K562 (cell line): ENCODE measurements at regions not wholly inside any gene's neighbourhood (a gene's known extent, or its start where the extent isn't known, plus 50 kb on each side); places are given as distances from the start of the nearest gene placed in this dataset.

Experiments
- ATAC-seq: fragments of 200-7000 bp; cut with Tn5 transposase; 3 replicates; pipeline ENCODE4 v1.9.1; 2020; ENCODE audit warnings: moderate library complexity
- BruUV-seq: library from RNA; stranded (reverse); fragments of 400-500 nt; replicated peaks from 2 replicates; lab custom pipeline; 2021; lab: Mats Ljungman, UMichigan
- CTCF ChIA-PET: fragments of 300-600 bp; formaldehyde crosslinking; extraction: SDS; loops from one replicate; lab custom pipeline; 2021; ENCODE audit warnings: low intra/inter-chr PET ratio; lab: Yijun Ruan, JAX
- POLR2A ChIA-PET: fragments of 300-600, 350-650 bp; sonication (Branson Sonifier 250); formaldehyde crosslinking; extraction: SDS; loops from one replicate; lab custom pipeline; 2021; ENCODE audit warnings: antibody characterized with exemption, inconsistent platforms; lab: Yijun Ruan, JAX
- DNase-seq, 4 experiments: peaks; one replicate each; pipeline versions ENCODE4 v3.0.0 to v3.0.0-alpha.2; 2011 to 2018; ENCODE audit warnings: low spot score in 3 of 4, mixed read lengths in 3 of 4; ENCODE audit errors: extremely low read depth in 1 of 4
- FAIRE-seq: peaks from 2 replicates; lab custom pipeline; 2011; peaks lifted over from hg19 to GRCh38; lab: Jason Lieb, UNC
- H2AFZ ChIP-seq: 2 replicates; pipeline ENCODE4 v1.6.0; 2011; ENCODE audit warnings: low read depth, low read length, control low read depth, inconsistent platforms
- H3K27ac ChIP-seq: fragments of 200-600 bp; 3 replicates; pipeline ENCODE4 v1.8.0; 2011; ENCODE audit warnings: low read depth, mild to moderate bottlenecking, control low read depth, inconsistent platforms, low read length, moderate library complexity, mixed read lengths; ENCODE audit errors: extremely low read depth
- H3K27me3 ChIP-seq, 2 experiments: fragments of 300-600 bp in 1 of 2; 2 replicates in 1 of 2; 3 replicates in 1 of 2; pipeline versions ENCODE4 v1.6.0 to v1.8.0; 2011; ENCODE audit warnings: inconsistent platforms in 2 of 2, low read length in 2 of 2, mild to moderate bottlenecking in 1 of 2, mixed read lengths in 1 of 2, moderate library complexity in 1 of 2; ENCODE audit not compliant: control insufficient read depth in 2 of 2, insufficient read depth in 2 of 2
- H3K36me3 ChIP-seq: fragments of 300-600 bp; 3 replicates; pipeline ENCODE4 v1.8.0; 2011; ENCODE audit warnings: mild to moderate bottlenecking, low read length, inconsistent platforms; ENCODE audit not compliant: control insufficient read depth, insufficient read depth
- H3K4me1 ChIP-seq, 2 experiments: fragments of 200-600 bp in 1 of 2; replicated peaks in 1 of 2; 2 replicates in 1 of 2; 3 replicates in 1 of 2; pipeline versions ENCODE4 v1.5.1 to v1.8.0; 2011; ENCODE audit warnings: inconsistent platforms in 2 of 2, low read length in 2 of 2, mild to moderate bottlenecking in 1 of 2, mixed read lengths in 1 of 2, moderate library complexity in 1 of 2; ENCODE audit not compliant: control insufficient read depth in 2 of 2, insufficient read depth in 2 of 2
- H3K4me2 ChIP-seq: 2 replicates; pipeline ENCODE4 v1.6.1; 2011; ENCODE audit warnings: low read length, control low read depth, inconsistent platforms, mixed read lengths; ENCODE audit not compliant: insufficient read depth
- H3K4me3 ChIP-seq: fragments of 200-600 bp; sonication (generic), shearing (Covaris generic); 2 replicates; pipeline ENCODE4 v1.5.1; 2016; ENCODE audit warnings: control low read depth, inconsistent platforms
- H3K79me2 ChIP-seq: fragments of 200-600 bp; 3 replicates; pipeline ENCODE4 v1.8.0; 2011; ENCODE audit warnings: low read length, inconsistent platforms; ENCODE audit not compliant: control insufficient read depth, insufficient read depth
- H3K9ac ChIP-seq, 2 experiments: 2 replicates each; pipeline versions ENCODE4 v1.6.0 to v1.6.1; 2011; ENCODE audit warnings: low read depth in 2 of 2, low read length in 2 of 2, control low read depth in 1 of 2, inconsistent platforms in 1 of 2, mild to moderate bottlenecking in 1 of 2, mixed read lengths in 1 of 2; ENCODE audit not compliant: insufficient read depth in 1 of 2
- H3K9me1 ChIP-seq: one replicate; pipeline ENCODE4 v1.6.0; 2011; ENCODE audit warnings: inconsistent platforms, mild to moderate bottlenecking, low read length, moderate library complexity; ENCODE audit not compliant: control insufficient read depth, insufficient read depth
- H3K9me3 ChIP-seq: replicated peaks from 2 replicates; pipeline ENCODE4 v1.5.1; 2011; ENCODE audit warnings: low read depth, low read length, inconsistent platforms; ENCODE audit not compliant: control insufficient read depth, insufficient read depth
- H4K20me1 ChIP-seq: replicated peaks from 2 replicates; pipeline ENCODE4 v1.6.1; 2011; ENCODE audit warnings: low read length, inconsistent platforms, mixed read lengths; ENCODE audit not compliant: control insufficient read depth, insufficient read depth
- CHD4 ChIP-seq: fragments of 200-600 bp; sonication (generic); IDR thresholded peaks from 3 replicates; pipeline ENCODE4 v1.6.1; 2012; ENCODE audit warnings: low read depth, mild to moderate bottlenecking, mixed read lengths, low read length, inconsistent platforms; ENCODE audit not compliant: insufficient read depth, insufficient replicate concordance, poor library complexity, severe bottlenecking
- CSDE1 ChIP-seq, 2 experiments: fragments of 450-650 bp; IDR thresholded peaks; 2 replicates each; pipeline ENCODE4 v1.6.1; 2016; ENCODE audit warnings: mild to moderate bottlenecking in 1 of 2
- HEY1 ChIP-seq: fragments of 250-450 bp; sonication (Bioruptor Pico); IDR thresholded peaks from 2 replicates; pipeline ENCODE4 v1.5.0; 2020; ENCODE audit warnings: mild to moderate bottlenecking, moderate library complexity, borderline replicate concordance
- NONO ChIP-seq, 2 experiments: fragments of 200-400 bp in 1 of 2; fragments of 450-650 bp in 1 of 2; formaldehyde crosslinking in 1 of 2; IDR thresholded peaks; 2 replicates each; pipeline ENCODE4 v1.6.1; 2017; ENCODE audit warnings: low read depth in 2 of 2, mild to moderate bottlenecking in 2 of 2, moderate library complexity in 2 of 2, low read length in 1 of 2
- TAF15 ChIP-seq: fragments of 200-400 bp; formaldehyde crosslinking; IDR thresholded peaks from 2 replicates; pipeline ENCODE4 v1.6.1; 2017; ENCODE audit warnings: mild to moderate bottlenecking, low read depth, low read length, moderate library complexity
- TOE1 ChIP-seq, 2 experiments: fragments of 450-650 bp in 1 of 2; sonication (generic) in 1 of 2; formaldehyde crosslinking in 1 of 2; IDR thresholded peaks; 2 replicates each; pipeline versions ENCODE4 v1.7.1 to v1.8.0; 2016 to 2022; ENCODE audit warnings: borderline replicate concordance in 2 of 2, mild to moderate bottlenecking in 2 of 2, antibody characterized with exemption in 1 of 2, inconsistent platforms in 1 of 2, low read depth in 1 of 2, missing genetic modification reagents in 1 of 2, moderate library complexity in 1 of 2
- ZKSCAN3 ChIP-seq: fragments of 250-450 bp; sonication (Bioruptor Pico); IDR thresholded peaks from 2 replicates; pipeline ENCODE4 v1.4.0; 2020
- ZNF23 ChIP-seq: fragments of 250-450 bp; sonication (Bioruptor Pico); IDR thresholded peaks from 2 replicates; pipeline ENCODE4 v1.4.0; 2020; ENCODE audit warnings: mild to moderate bottlenecking
- ZNF586 ChIP-seq: fragments of 450-650 bp; formaldehyde crosslinking; conservative IDR thresholded peaks from 2 replicates; pipeline ENCODE4 v1.4.0; 2020; ENCODE audit warnings: mild to moderate bottlenecking, moderate library complexity
- WGBS: fragments of 100-300 bp; shearing (Covaris generic); methylation state at CpG from one replicate; pipeline ENCODE4 v1.1.6; 2016; ENCODE audit warnings: low coverage, mixed read lengths; ENCODE audit not compliant: insufficient coverage; ENCODE audit errors: missing lambda C conversion rate; 5-methylcytosine and 5-hydroxymethylcytosine counted together
- in situ Hi-C: fragments of 300-500 bp; cut with MboI; formaldehyde crosslinking; loops from 4 replicates; pipeline ENCODE4 v1.15.0; 2018; ENCODE audit warnings: inconsistent platforms, mixed read lengths
- intact Hi-C: fragments of 100-400 bp; cut with micrococcal nuclease; formaldehyde crosslinking; loops from 2 replicates; pipeline ENCODE4 v1.14.2; 2022
- TF ChIP-seq, protein P1 (sequence below): sonication (generic); formaldehyde crosslinking; IDR thresholded peaks from 2 replicates; pipeline ENCODE4 v1.4.0; 2020; ENCODE audit warnings: mild to moderate bottlenecking, missing genetic modification reagents
- TF ChIP-seq, protein P2 (sequence below): fragments of 450-650 bp; formaldehyde crosslinking; IDR thresholded peaks from 2 replicates; pipeline ENCODE4 v1.4.0; 2020; ENCODE audit warnings: mild to moderate bottlenecking, mixed read lengths

DNA sequence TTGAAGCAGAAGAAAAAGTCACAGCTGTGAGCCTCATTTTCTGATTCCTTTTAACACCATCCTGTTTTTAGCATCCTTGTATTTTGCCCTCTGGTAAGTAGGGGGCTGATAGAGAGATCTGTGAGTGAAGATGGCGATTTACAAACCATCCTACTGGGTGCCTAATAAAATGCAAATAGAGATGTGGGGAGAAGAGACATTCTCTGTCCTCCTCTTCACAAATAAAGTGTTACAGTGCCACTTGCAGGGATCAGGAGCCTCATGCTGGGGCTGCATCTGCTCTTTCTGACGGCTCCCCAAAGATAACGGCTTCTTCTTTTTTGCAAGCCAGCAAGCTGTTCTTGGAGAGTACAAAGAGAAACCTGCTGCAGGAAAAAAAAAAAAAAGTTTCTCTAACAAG is 418.6 kb downstream of the TOX3 start:
- Histone ChIP-seq H3K27me3 (no peaks in the 10 kb centered on the region), H3K27ac (no peak overlapping the region), H3K36me3 (no peaks in the 10 kb centered on the region), H3K79me2 (no peaks in the 10 kb centered on the region), H3K9ac (no peak overlapping the region), H4K20me1 (no peaks in the 10 kb centered on the region), H3K4me2 (no peak overlapping the region), H3K4me3 (no peak overlapping the region), H2AFZ (no peak overlapping the region), H3K9me3 (0 out of 2 replicates have a peak, but pooled peaks cover 2% of the 10 kb centered on the region), H3K4me1 (no peaks in the 10 kb centered on the region), H3K9me1 (no peaks in the 10 kb centered on the region)
- DNase-seq, result no peak
- no peak for FAIRE-seq
- no TSS peak for BruUV-seq
- 3% methylated on average over 3 of the region's 3 CpGs for WGBS
- in situ Hi-C loops, result no loop called here
- CTCF ChIA-PET, result no interaction called here
- no peak for ATAC-seq
- intact Hi-C loops, result no loop called here
- no peak for TF ChIP-seq CHD4
- TF ChIP-seq, protein P1, sequence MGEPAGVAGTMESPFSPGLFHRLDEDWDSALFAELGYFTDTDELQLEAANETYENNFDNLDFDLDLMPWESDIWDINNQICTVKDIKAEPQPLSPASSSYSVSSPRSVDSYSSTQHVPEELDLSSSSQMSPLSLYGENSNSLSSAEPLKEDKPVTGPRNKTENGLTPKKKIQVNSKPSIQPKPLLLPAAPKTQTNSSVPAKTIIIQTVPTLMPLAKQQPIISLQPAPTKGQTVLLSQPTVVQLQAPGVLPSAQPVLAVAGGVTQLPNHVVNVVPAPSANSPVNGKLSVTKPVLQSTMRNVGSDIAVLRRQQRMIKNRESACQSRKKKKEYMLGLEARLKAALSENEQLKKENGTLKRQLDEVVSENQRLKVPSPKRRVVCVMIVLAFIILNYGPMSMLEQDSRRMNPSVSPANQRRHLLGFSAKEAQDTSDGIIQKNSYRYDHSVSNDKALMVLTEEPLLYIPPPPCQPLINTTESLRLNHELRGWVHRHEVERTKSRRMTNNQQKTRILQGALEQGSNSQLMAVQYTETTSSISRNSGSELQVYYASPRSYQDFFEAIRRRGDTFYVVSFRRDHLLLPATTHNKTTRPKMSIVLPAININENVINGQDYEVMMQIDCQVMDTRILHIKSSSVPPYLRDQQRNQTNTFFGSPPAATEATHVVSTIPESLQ (CRISPR knock-in tag), result no peak
- no peak for TF ChIP-seq HEY1 (CRISPR knock-in tag)
- TF ChIP-seq CSDE1 (IDR thresholded peaks at IDR 0.05), result no peak
- TF ChIP-seq ZNF586 (CRISPR knock-in tag), result no peak
- TF ChIP-seq ZKSCAN3 (CRISPR knock-in tag), result no peak
- TF ChIP-seq NONO (IDR thresholded peaks at IDR 0.05; ENCODE audit: low read depth in 2 of 2, low read length in 1 of 2), result no peak
- TF ChIP-seq, protein P2, sequence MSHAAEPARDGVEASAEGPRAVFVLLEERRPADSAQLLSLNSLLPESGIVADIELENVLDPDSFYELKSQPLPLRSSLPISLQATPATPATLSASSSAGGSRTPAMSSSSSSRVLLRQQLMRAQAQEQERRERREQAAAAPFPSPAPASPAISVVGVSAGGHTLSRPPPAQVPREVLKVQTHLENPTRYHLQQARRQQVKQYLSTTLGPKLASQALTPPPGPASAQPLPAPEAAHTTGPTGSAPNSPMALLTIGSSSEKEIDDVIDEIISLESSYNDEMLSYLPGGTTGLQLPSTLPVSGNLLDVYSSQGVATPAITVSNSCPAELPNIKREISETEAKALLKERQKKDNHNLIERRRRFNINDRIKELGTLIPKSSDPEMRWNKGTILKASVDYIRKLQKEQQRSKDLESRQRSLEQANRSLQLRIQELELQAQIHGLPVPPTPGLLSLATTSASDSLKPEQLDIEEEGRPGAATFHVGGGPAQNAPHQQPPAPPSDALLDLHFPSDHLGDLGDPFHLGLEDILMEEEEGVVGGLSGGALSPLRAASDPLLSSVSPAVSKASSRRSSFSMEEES (CRISPR knock-in tag), result no peak
- no peak for TF ChIP-seq TOE1 (IDR thresholded peaks at IDR 0.05; ENCODE audit: borderline replicate concordance)
- no peak for TF ChIP-seq TOE1 (CRISPR knock-in tag; IDR thresholded peaks at IDR 0.05; ENCODE audit: borderline replicate concordance, low read depth)
- no peak for TF ChIP-seq TAF15
- TF ChIP-seq ZNF23 (CRISPR knock-in tag), result no peak
- POLR2A ChIA-PET, result no interaction called here
